ENCODE measurements at regions not wholly inside any gene's neighbourhood (a gene's known extent, or its start where the extent isn't known, plus 50 kb on each side); places are given as distances from the start of the nearest gene placed in this dataset.

DNA sequence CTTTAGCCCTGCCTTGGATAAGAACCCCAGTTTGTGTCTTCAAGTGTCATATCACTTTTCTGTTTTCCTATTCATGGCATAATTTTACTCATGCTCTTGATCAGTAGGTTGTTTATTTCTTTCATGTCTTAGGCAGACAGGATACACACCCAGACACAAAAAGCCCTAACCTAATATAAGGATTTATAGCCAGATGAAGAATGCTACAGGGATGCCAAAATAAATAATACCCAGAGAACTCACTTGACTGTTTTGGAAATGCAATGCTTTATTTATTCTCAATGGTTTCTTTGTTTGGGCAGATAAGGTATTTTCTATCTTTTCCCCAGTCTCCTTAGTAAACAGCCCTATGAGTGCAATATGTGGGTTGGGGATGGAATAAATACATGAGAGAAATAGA, 424.0 kb upstream of the PDZRN3 start:
- Mint-ChIP-seq H3K4me1 (no peaks in the 10 kb centered on the region), H3K27ac (no peak overlapping the region), H3K27me3 (ENCODE audit: low read depth) (no peaks in the 10 kb centered on the region), H3K9me3 (peaks cover 3% of the 10 kb centered on the region; the same call in 1 of the 2 replicates), H3K36me3 (no peaks in the 10 kb centered on the region), H3K4me3 (no peak overlapping the region)
- CTCF ChIA-PET: no interaction called here
- DNase-seq (ENCODE audit: low spot score) (no peak), ATAC-seq (no peak)
- TF ChIP-seq TP53 (CRISPR knock-in tag; IDR thresholded peaks at IDR 0.05): no peak
- TF ChIP-seq ZNF396 (CRISPR knock-in tag; IDR thresholded peaks at IDR 0.05; ENCODE audit: borderline replicate concordance): no peak
- no peak for TF ChIP-seq ZNF263 (CRISPR knock-in tag; IDR thresholded peaks at IDR 0.05; ENCODE audit: low read depth)
- no peak for TF ChIP-seq PRDM15 (CRISPR knock-in tag; IDR thresholded peaks at IDR 0.05)
- TF ChIP-seq E2F1 (CRISPR knock-in tag; IDR thresholded peaks at IDR 0.05): no peak
- TF ChIP-seq ZNF232 (CRISPR knock-in tag; IDR thresholded peaks at IDR 0.05): no peak
- no peak for TF ChIP-seq NR3C1 (CRISPR knock-in tag; conservative IDR thresholded peaks at IDR 0.05; ENCODE audit: low read depth)
- TF ChIP-seq PRRX2 (CRISPR knock-in tag; IDR thresholded peaks at IDR 0.05): no peak
- no peak for TF ChIP-seq IRF2 (CRISPR knock-in tag; IDR thresholded peaks at IDR 0.05; ENCODE audit: borderline replicate concordance, low read depth)
- TF ChIP-seq E2F5 (CRISPR knock-in tag; IDR thresholded peaks at IDR 0.05): no peak
- TF ChIP-seq CREB1 (CRISPR knock-in tag; IDR thresholded peaks at IDR 0.05): no peak
- TF ChIP-seq NR1H2 (CRISPR knock-in tag; IDR thresholded peaks at IDR 0.05): no peak
- TF ChIP-seq RELA (CRISPR knock-in tag; IDR thresholded peaks at IDR 0.05; ENCODE audit: borderline replicate concordance): no peak
- POLR2A ChIA-PET: no interaction called here

DNA sequence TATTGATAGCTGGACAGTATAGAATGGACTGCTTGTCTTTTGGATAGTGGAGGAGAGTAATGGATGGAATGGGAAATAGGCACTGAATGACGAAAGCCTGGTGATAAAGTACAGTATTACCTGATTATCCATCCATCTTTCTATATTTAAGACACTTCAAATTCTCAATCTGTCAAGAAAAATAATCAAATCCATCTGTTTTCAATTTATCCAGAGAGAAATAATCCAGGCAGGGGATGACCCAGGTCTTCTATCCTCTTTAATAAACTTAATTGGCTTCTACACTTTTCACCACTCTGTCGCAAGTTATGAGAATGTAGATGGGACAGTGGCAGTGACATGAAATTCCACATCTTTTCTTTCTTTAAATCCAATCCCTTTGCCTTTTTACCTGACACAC, 420.3 kb upstream of the PDZRN3 start:
- Mint-ChIP-seq H3K36me3 (no peaks in the 10 kb centered on the region), H3K4me3 (no peak overlapping the region), H3K9me3 (no peaks in the 10 kb centered on the region), H3K27me3 (ENCODE audit: low read depth) (no peaks in the 10 kb centered on the region), H3K4me1 (no peaks in the 10 kb centered on the region), H3K27ac (no peak overlapping the region)
- POLR2A ChIA-PET: no interaction called here
- no peak for ATAC-seq
- no peak for TF ChIP-seq EMX1 (CRISPR knock-in tag; IDR thresholded peaks at IDR 0.05)
- TF ChIP-seq, protein P1, sequence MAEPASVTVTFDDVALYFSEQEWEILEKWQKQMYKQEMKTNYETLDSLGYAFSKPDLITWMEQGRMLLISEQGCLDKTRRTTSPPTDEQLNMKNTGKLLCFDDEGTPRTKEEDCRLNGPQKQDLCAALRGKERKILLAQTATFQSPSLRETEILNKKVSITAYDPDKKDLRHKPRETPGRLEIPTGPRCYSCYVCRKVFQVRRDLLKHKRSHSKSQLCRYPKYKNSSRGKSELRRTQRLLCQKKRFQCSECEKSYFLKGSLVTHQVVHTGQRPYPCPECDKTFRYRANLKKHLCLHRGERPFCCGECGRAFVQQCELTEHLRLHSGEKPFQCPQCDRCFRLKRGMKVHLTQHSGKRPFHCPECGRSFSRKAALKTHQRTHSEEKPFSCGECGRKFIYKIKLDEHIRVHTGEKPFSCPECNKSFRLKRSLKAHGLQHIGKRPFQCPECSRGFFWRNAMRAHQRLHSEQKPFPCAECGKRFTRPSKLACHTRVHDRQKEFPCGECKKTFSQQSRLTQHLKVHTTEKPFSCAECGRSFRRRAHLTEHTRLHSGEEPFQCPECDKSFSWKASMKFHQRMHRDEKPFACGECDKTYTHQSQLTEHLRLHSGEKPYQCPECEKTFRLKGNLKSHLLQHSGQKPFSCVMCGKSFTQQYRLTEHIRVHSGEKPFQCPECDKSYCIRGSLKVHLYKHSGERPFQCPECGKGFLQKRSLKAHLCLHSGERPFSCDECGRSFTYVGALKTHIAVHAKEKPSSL (CRISPR knock-in tag; conservative IDR thresholded peaks at IDR 0.05): no peak
- TF ChIP-seq SMAD4 (CRISPR knock-in tag; IDR thresholded peaks at IDR 0.05): no peak
- CTCF ChIA-PET: no interaction called here
- no peak for DNase-seq (ENCODE audit: low spot score)
